Calu3 (cell line): ENCODE measurements at regions not wholly inside any gene's neighbourhood (a gene's known extent, or its start where the extent isn't known, plus 50 kb on each side); places are given as distances from the start of the nearest gene placed in this dataset.

Experiments used
- BruUV-seq: library from RNA; stranded (reverse); fragments of 400-500 nt; replicated peaks from 2 replicates; lab custom pipeline; 2021; lab: Mats Ljungman, UMichigan
- CTCF ChIA-PET: fragments of 300-600 bp; sonication (Branson Sonifier 250); formaldehyde crosslinking; loops from one replicate; lab custom pipeline; 2022; ENCODE audit warnings: antibody characterized with exemption; lab: Charles Lee
- DNase-seq: peaks from one replicate; pipeline ENCODE4 v3.0.0; 2022
- H3K27ac Mint-ChIP-seq: one replicate; pipeline ENCODE4 v1.8.0; 2022; ENCODE audit warnings: mixed read lengths; ENCODE audit not compliant: unreplicated experiment
- H3K27me3 Mint-ChIP-seq: one replicate; pipeline ENCODE4 v1.8.0; 2022; ENCODE audit warnings: mixed read lengths; ENCODE audit not compliant: unreplicated experiment
- H3K36me3 Mint-ChIP-seq: one replicate; pipeline ENCODE4 v1.8.0; 2022; ENCODE audit warnings: mild to moderate bottlenecking, moderate library complexity, mixed read lengths; ENCODE audit not compliant: insufficient read depth, unreplicated experiment
- H3K4me1 Mint-ChIP-seq: one replicate; pipeline ENCODE4 v1.8.0; 2022; ENCODE audit warnings: mild to moderate bottlenecking, low read depth, mixed read lengths; ENCODE audit not compliant: unreplicated experiment
- H3K4me3 Mint-ChIP-seq: one replicate; pipeline ENCODE4 v1.8.0; 2022; ENCODE audit warnings: mild to moderate bottlenecking, low read depth, moderate library complexity, mixed read lengths; ENCODE audit not compliant: unreplicated experiment
- H3K9me3 Mint-ChIP-seq: one replicate; pipeline ENCODE4 v1.8.0; 2022; ENCODE audit warnings: low read depth, mixed read lengths; ENCODE audit not compliant: unreplicated experiment
- intact Hi-C: fragments of 100-400 bp; cut with micrococcal nuclease; formaldehyde crosslinking; loops from one replicate; pipeline ENCODE4 v1.10.0; 2022; ENCODE audit not compliant: unreplicated experiment
- TF ChIP-seq, protein P1 (sequence below): fragments of 200-600 bp; IDR thresholded peaks from one replicate; pipeline ENCODE4 v1.8.0; 2022; ENCODE audit warnings: antibody characterized with exemption; ENCODE audit not compliant: unreplicated experiment

DNA sequence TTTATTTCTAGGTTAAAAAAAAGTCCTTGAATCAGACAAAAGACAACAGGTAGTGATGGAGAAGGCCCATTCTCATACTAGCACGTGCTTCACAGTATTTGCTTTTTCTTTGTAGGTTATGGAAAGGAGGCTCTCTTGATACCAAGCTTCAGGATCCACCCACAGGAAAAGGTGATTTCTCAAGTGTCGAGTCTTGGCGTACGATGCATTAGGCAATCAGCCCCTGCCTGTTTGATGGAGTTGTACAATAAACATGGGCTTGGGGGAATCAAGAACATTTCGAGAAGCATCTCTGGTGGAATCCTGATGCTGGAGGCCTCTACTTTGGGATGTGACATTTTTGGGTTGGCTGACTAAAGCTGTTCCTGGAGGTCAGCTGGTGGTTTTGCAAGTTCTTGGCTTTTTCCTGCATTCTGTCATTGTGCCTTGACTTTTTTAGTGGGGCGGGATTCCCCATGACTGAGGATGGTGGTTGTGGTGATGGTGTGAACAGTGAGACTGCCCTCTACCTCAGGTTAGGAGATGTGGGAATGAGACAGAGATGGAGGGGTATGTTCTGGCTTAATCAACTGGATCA, 231.5 kb upstream of the SPRED2 start:
- no peak overlapping the region for H3K27ac Mint-ChIP-seq
- H3K9me3 Mint-ChIP-seq = peaks cover 3% of the 10 kb centered on the region
- H3K4me1 Mint-ChIP-seq = peaks cover 8% of the 10 kb centered on the region
- H3K36me3 Mint-ChIP-seq = no peaks in the 10 kb centered on the region
- DNase-seq = no peak
- CTCF ChIA-PET = no interaction called here
- H3K4me3 Mint-ChIP-seq = no peak overlapping the region
- no TSS peak for BruUV-seq
- TF ChIP-seq, protein P1, sequence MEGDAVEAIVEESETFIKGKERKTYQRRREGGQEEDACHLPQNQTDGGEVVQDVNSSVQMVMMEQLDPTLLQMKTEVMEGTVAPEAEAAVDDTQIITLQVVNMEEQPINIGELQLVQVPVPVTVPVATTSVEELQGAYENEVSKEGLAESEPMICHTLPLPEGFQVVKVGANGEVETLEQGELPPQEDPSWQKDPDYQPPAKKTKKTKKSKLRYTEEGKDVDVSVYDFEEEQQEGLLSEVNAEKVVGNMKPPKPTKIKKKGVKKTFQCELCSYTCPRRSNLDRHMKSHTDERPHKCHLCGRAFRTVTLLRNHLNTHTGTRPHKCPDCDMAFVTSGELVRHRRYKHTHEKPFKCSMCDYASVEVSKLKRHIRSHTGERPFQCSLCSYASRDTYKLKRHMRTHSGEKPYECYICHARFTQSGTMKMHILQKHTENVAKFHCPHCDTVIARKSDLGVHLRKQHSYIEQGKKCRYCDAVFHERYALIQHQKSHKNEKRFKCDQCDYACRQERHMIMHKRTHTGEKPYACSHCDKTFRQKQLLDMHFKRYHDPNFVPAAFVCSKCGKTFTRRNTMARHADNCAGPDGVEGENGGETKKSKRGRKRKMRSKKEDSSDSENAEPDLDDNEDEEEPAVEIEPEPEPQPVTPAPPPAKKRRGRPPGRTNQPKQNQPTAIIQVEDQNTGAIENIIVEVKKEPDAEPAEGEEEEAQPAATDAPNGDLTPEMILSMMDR = no peak
- intact Hi-C loops = no loop called here
- H3K27me3 Mint-ChIP-seq = peaks cover 21% of the 10 kb centered on the region

DNA sequence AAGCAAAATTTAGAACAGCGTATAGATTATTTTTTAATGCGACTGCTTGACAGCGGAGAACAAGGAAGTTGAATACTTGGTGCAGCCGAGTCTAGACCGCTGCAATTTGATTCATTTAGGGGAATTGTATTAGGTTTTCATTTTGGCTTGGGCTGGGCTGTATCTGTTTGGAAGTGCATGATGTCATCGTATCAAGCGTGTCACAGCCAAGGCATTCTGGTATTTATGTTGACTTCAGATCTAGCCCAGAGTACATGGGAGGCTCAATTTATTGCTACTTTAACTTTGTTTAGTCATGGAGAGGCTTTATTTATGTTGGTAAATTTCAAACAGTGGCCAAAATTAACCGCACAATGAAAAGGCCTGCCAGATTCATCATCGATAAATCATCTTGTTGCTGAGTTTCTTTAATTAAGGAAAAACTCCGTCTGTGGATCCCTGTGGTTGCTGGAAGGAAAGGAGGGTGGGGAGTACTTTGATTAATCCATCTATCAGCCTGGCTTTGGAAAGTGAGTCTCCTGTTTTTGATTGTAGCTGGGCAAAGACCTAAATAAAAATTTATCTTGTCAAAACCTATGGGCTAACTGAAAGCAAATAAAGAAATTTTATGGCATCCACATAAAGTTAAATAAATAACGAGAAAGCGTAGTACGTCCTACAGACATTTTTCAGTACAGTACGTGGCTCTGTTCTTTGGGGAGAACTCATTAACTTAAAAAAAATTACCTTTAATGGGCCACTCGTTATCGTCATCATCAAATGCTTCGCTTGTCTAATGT, 230.4 kb upstream of the SPRED2 start:
- H3K4me1 Mint-ChIP-seq = peaks cover 8% of the 10 kb centered on the region
- CTCF ChIA-PET = no interaction called here
- TF ChIP-seq, protein P1 = no peak
- peaks cover 21% of the 10 kb centered on the region for H3K27me3 Mint-ChIP-seq
- DNase-seq = no peak
- intact Hi-C loops = no loop called here
- H3K27ac Mint-ChIP-seq = no peak overlapping the region
- no peak overlapping the region for H3K4me3 Mint-ChIP-seq
- H3K9me3 Mint-ChIP-seq = no peaks in the 10 kb centered on the region
- H3K36me3 Mint-ChIP-seq = no peaks in the 10 kb centered on the region
- no TSS peak for BruUV-seq

DNA sequence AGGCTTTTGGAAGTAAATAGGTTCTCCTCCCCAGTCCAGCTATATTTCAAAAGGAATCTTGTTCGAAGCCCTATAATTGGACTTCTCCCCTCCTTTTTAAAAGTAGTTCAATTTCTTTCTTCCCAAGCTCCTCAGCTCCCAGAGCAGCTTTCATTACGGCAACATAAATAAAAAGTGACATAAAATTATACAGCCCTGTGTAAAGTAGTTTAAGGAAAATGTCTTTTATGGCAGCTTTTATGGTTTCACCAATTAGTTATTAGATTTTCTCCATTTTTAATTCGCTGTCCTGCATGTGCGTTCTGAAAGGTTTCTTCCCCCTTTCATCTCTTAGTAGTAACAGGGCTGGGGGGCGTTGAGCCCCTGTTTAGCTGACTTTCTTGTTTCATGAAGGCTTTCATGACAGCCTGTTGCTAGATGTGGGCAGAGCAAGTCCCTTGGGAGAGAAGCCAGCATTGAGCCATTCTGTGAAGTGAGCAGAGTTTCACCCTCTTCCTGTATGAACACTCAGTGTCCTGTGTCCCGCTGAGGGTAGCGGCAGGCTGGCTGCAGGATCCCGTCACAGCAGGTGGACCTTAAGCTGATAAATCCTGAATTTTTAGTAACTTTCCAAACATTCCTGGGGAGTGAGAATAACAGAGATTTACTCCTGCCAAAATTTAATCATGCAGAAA, 229.7 kb upstream of the SPRED2 start:
- CTCF ChIA-PET = no interaction called here
- intact Hi-C loops = no loop called here
- H3K27ac Mint-ChIP-seq = no peak overlapping the region
- no peaks in the 10 kb centered on the region for H3K9me3 Mint-ChIP-seq
- no TSS peak for BruUV-seq
- TF ChIP-seq, protein P1 = no peak
- H3K4me3 Mint-ChIP-seq = no peak overlapping the region
- no peaks in the 10 kb centered on the region for H3K36me3 Mint-ChIP-seq
- peaks cover 21% of the 10 kb centered on the region for H3K27me3 Mint-ChIP-seq
- DNase-seq = no peak
- peaks cover 8% of the 10 kb centered on the region for H3K4me1 Mint-ChIP-seq

DNA sequence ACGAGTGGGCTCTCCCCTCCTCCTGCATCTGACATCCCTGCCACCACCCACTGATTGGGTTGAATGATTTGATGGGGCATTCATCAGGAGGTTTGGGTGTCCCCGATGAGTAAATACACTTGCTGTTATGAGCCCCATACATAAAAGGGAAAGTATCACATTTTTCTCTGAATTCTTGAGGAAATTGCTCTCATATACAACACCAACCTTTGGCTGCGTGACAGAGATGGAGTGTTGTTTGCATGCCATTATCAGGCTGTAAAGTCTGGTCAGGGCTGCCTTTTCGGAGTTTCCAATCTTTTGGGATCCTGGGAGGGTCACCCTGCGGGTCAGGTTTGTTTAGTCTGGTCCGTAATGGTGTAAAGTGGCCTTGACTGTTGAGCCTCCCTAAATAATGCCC, 227.9 kb upstream of the SPRED2 start:
- Mint-ChIP-seq H3K4me3 (no peak overlapping the region), H3K9me3 (no peaks in the 10 kb centered on the region), H3K27ac (no peak overlapping the region), H3K36me3 (no peaks in the 10 kb centered on the region), H3K27me3 (peaks cover 21% of the 10 kb centered on the region), H3K4me1 (no peaks in the 10 kb centered on the region)
- DNase-seq = no peak
- intact Hi-C loops = no loop called here
- BruUV-seq = no TSS peak
- TF ChIP-seq, protein P1 = no peak
- CTCF ChIA-PET = no interaction called here
